Stomach smooth muscle (tissue), 2 donors: ENCODE measurements at regions not wholly inside any gene's neighbourhood (a gene's known extent, or its start where the extent isn't known, plus 50 kb on each side); places are given as distances from the start of the nearest gene placed in this dataset.

Experiments
- H3K27ac ChIP-seq: one replicate; pipeline ENCODE4 v1.7.0; 2013; ENCODE audit warnings: mild to moderate bottlenecking, low read length, inconsistent platforms
- H3K27me3 ChIP-seq, 2 donors: one replicate each; pipeline ENCODE4 v1.7.0; 2013; ENCODE audit warnings: low read length in 2 of 2; ENCODE audit not compliant: insufficient read depth in 2 of 2, control insufficient read depth in 1 of 2
- H3K36me3 ChIP-seq, 2 donors: one replicate each; pipeline ENCODE4 v1.7.0; 2013; ENCODE audit warnings: low read length in 2 of 2; ENCODE audit not compliant: control insufficient read depth in 2 of 2, insufficient read depth in 2 of 2
- H3K4me1 ChIP-seq: one replicate; pipeline ENCODE4 v1.7.0; 2013; ENCODE audit warnings: low read length; ENCODE audit not compliant: control insufficient read depth, insufficient read depth
- H3K4me3 ChIP-seq, 2 donors: one replicate each; pipeline ENCODE4 v1.7.0; 2013; ENCODE audit warnings: low read length in 2 of 2
- H3K9ac ChIP-seq, 2 donors: one replicate each; pipeline ENCODE4 v1.7.0; 2013; ENCODE audit warnings: low read length in 2 of 2, mild to moderate bottlenecking in 1 of 2
- H3K9me3 ChIP-seq, 2 donors: one replicate each; pipeline ENCODE4 v1.7.0; 2013; ENCODE audit warnings: low read length in 2 of 2; ENCODE audit not compliant: control insufficient read depth in 2 of 2
- donor health status: healthy.
- donor health status: Pancreatic carcinoma.

DNA sequence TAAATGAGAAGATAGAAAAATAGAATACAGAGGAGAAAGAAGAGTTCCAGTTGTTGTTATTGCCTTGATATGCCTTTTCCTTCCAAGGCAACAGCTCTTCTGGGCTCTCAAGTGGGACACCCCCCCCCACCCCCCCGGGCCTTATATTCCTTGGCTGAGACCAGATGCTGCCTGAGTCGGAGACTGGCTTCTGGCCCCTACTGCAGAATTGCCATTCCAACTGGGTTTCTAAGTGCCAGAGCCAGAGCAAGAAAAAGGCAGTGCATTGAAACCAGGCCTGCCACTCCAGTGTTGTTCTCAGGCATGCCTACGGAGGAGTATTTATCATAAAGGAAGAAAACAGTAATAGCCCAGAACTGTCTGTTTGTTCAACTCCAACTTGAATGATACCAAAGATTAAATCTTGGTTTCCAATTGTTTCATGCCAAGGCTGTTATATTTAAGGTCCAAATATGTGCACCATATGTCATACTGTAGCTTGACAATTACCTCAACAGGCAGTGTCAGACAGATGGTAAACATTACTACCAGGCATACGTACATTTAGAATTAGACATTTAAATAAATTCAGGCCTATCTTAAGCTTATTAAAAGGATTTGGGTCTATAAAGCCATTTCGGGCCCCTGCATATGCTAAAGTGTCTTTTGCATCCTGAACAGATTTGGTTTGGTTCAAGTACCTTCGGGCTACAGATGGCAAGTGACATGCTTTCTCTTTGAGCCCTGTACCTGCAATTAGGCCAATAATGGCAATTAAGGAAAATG is 209.9 kb upstream of the SEMA6D start:
- no peaks in the 10 kb centered on the region for H3K36me3 ChIP-seq
- peaks cover 4% of the 10 kb centered on the region for H3K4me1 ChIP-seq
- H3K27ac ChIP-seq: no peak overlapping the region
- H3K27me3 ChIP-seq: no peaks in the 10 kb centered on the region
- H3K9ac ChIP-seq: no peak overlapping the region
- H3K9me3 ChIP-seq: no peaks in the 10 kb centered on the region
- no peak overlapping the region for H3K4me3 ChIP-seq

- no peak overlapping the region for H3K9ac ChIP-seq
- H3K4me1 ChIP-seq: peaks cover 2% of the 10 kb centered on the region
- no peak overlapping the region for H3K4me3 ChIP-seq
- no peaks in the 10 kb centered on the region for H3K9me3 ChIP-seq
- H3K27ac ChIP-seq: no peak overlapping the region
- H3K27me3 ChIP-seq: no peaks in the 10 kb centered on the region
- no peaks in the 10 kb centered on the region for H3K36me3 ChIP-seq
Measured at GRCh38 chr15:47511261-47511660, 206.0 kb upstream of the SEMA6D start.

DNA sequence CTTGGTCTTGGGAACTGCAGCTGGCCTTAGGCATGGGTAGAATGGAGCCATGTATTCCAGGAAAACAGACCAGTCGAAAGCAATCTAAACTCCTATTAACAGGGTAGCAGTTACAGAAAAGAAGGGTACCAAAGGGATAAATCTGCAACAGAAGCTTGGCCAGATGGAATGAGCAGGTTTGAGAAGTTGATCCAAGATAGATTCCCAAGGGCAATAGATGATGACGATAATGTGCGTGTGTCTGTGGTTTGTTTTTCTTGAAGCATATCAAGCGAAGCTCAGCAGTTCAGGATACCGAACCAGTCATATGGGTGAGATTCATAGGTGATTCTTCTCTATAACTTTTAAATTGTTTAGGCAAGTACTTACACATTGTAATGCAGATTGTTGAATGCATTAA is 203.8 kb upstream of the SEMA6D start:
- no peak overlapping the region for H3K27ac ChIP-seq
- H3K27me3 ChIP-seq: no peaks in the 10 kb centered on the region
- H3K36me3 ChIP-seq: no peaks in the 10 kb centered on the region
- no peak overlapping the region for H3K4me3 ChIP-seq
- no peak overlapping the region for H3K9ac ChIP-seq
- no peaks in the 10 kb centered on the region for H3K9me3 ChIP-seq
- no peaks in the 10 kb centered on the region for H3K4me1 ChIP-seq

- no peaks in the 10 kb centered on the region for H3K27me3 ChIP-seq
- no peak overlapping the region for H3K27ac ChIP-seq
- H3K4me3 ChIP-seq: no peak overlapping the region
- H3K36me3 ChIP-seq: no peaks in the 10 kb centered on the region
- H3K4me1 ChIP-seq: no peaks in the 10 kb centered on the region
- H3K9me3 ChIP-seq: no peaks in the 10 kb centered on the region
- H3K9ac ChIP-seq: no peak overlapping the region
Measured at GRCh38 chr15:47514200-47514652, 203.1 kb upstream of the SEMA6D start.

DNA sequence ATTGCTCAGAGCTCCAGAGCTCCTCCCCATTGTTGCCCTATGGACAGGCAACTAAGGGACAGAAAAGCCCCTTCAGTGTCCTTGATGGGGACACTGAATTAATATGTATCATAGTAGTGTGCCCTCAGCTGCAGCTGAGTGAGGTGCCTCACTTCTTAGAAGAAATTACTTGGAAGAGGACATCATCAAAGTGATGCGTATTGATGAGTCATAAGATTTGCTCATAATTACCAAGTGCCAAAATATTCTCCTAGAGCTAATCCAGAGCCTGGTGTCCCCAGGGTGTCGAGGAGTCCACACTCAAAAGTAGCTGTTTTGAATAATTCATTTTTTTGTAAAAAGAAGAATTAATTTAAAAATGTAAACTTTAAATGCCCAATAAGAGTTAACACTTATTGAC is 200.7 kb upstream of the SEMA6D start:
- no peaks in the 10 kb centered on the region for H3K36me3 ChIP-seq
- H3K4me1 ChIP-seq: no peaks in the 10 kb centered on the region
- no peak overlapping the region for H3K4me3 ChIP-seq
- H3K9ac ChIP-seq: no peak overlapping the region
- H3K27ac ChIP-seq: no peak overlapping the region
- H3K9me3 ChIP-seq: no peaks in the 10 kb centered on the region
- no peaks in the 10 kb centered on the region for H3K27me3 ChIP-seq

GRCh38 chr15:47516972-47517371 is 200.3 kb upstream of the SEMA6D start:
- Histone ChIP-seq H3K27ac (no peak overlapping the region), H3K27me3 (no peaks in the 10 kb centered on the region), H3K9ac (no peak overlapping the region), H3K4me3 (no peak overlapping the region), H3K9me3 (no peaks in the 10 kb centered on the region), H3K4me1 (no peaks in the 10 kb centered on the region), H3K36me3 (no peaks in the 10 kb centered on the region)

GRCh38 chr15:47517737-47518136 is 199.6 kb upstream of the SEMA6D start:
- H3K27ac ChIP-seq: no peak overlapping the region
- H3K9me3 ChIP-seq: no peaks in the 10 kb centered on the region
- no peaks in the 10 kb centered on the region for H3K27me3 ChIP-seq
- H3K9ac ChIP-seq: no peak overlapping the region
- H3K4me1 ChIP-seq: no peaks in the 10 kb centered on the region
- H3K36me3 ChIP-seq: no peaks in the 10 kb centered on the region
- no peak overlapping the region for H3K4me3 ChIP-seq

GRCh38 chr15:47523681-47524475 is 193.4 kb upstream of the SEMA6D start:
- Histone ChIP-seq H3K4me3 (no peak overlapping the region), H3K9me3 (no peaks in the 10 kb centered on the region), H3K9ac (no peak overlapping the region), H3K36me3 (no peaks in the 10 kb centered on the region), H3K27me3 (no peaks in the 10 kb centered on the region), H3K27ac (no peak overlapping the region), H3K4me1 (no peaks in the 10 kb centered on the region)

DNA sequence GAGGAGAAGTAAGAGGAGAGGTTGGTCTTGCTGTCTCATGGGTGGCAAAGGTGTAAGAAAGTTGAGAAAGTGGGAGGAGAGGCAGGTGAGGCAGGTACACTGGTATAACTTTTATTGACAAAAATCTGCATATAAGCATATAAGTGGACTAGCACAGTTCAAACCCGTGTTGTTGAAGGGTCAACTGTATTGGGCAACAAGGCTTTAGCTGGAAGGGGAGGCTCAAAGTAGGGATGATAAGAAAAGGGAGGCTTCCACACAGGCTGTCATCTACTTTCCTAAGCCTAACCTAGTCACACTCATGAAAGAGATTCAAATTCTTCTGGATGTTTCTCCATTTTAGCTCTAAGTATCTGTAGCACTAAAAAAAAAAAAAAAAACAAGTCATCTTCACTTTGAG is 188.1 kb upstream of the SEMA6D start:
- Histone ChIP-seq H3K36me3 (no peaks in the 10 kb centered on the region), H3K27ac (no peak overlapping the region), H3K4me3 (no peak overlapping the region), H3K27me3 (no peaks in the 10 kb centered on the region), H3K4me1 (no peaks in the 10 kb centered on the region), H3K9me3 (no peaks in the 10 kb centered on the region), H3K9ac (no peak overlapping the region)

- Histone ChIP-seq H3K4me1 (no peaks in the 10 kb centered on the region), H3K9me3 (no peaks in the 10 kb centered on the region), H3K27me3 (no peaks in the 10 kb centered on the region)
Measured at GRCh38 chr15:47534673-47535072, 182.6 kb upstream of the SEMA6D start.

GRCh38 chr15:47541562-47541961 is 175.7 kb upstream of the SEMA6D start:
- Histone ChIP-seq H3K27ac (no peak overlapping the region), H3K9me3 (no peaks in the 10 kb centered on the region), H3K4me3 (no peak overlapping the region), H3K9ac (no peak overlapping the region), H3K4me1 (no peaks in the 10 kb centered on the region), H3K27me3 (no peaks in the 10 kb centered on the region), H3K36me3 (no peaks in the 10 kb centered on the region)

More at GRCh38 chr15:47534673-47535072, 182.6 kb upstream of the SEMA6D start:
- H3K27ac ChIP-seq: no peak overlapping the region
- H3K4me3 ChIP-seq: no peak overlapping the region
- H3K36me3 ChIP-seq: no peaks in the 10 kb centered on the region
- H3K9ac ChIP-seq: no peak overlapping the region
